ENCODE measurements at regions not wholly inside any gene's neighbourhood (a gene's known extent, or its start where the extent isn't known, plus 50 kb on each side); places are given as distances from the start of the nearest gene placed in this dataset.

DNA sequence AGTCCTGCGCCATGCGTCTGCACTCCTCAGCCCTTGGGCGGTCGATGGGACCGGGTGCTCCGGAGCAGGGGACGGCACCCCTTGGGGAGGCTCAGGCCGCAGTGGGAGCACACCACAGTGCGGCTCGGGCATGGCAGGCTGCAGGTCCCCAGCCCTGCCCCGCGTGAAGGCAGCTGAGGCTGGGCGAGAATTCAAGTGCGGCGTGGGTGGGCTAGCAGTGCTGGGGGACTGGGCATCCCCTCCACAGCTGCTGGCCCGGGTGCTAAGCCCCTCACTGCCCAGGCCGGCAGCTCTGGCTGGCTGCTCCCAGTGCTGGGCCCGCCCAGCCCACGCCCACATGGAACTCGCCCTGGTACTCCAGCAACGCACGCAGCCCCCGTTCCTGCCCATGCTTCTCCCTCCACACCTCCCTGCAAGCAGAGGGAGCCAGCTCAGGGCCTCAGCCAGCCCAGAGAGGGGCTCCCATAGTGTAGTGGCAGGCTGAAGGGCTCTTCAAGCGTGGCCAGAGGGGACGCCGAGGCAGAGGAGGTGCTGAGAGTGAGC, 198.3 kb upstream of the CNTNAP5 start:
- no peaks in the 10 kb centered on the region for H3K36me3 ChIP-seq (ENCODE audit: control insufficient read depth, insufficient read depth, low read length)
- no peaks in the 10 kb centered on the region for H4K20me1 ChIP-seq (ENCODE audit: control insufficient read depth, extremely low read depth, insufficient read depth, low read length)
- no peaks in the 10 kb centered on the region for H3K4me1 ChIP-seq (ENCODE audit: control insufficient read depth, extremely low read depth, insufficient read depth, low read length)
- no peaks in the 10 kb centered on the region for H3K27me3 ChIP-seq (ENCODE audit: control insufficient read depth, insufficient read depth, low read length)
- no peak overlapping the region for H3K9ac ChIP-seq (ENCODE audit: insufficient read depth, low read length)
- H3K9me3 ChIP-seq (ENCODE audit: control insufficient read depth, insufficient read depth, low read depth, low read length), result no peaks in the 10 kb centered on the region
- no peak for DNase-seq (ENCODE audit: low read depth in 2 of 2)
- no peak overlapping the region for H3K4me3 ChIP-seq (replicated peaks in 1 of 4; ENCODE audit: control extremely low read depth in 1 of 4, insufficient read depth in 1 of 4, low read depth in 3 of 4, low read length in 4 of 4)
- H3K27ac ChIP-seq (ENCODE audit: insufficient read depth, low read length), result no peak overlapping the region
- no peaks in the 10 kb centered on the region for H3K79me2 ChIP-seq (ENCODE audit: control insufficient read depth, insufficient read depth, low read length)
- no peak overlapping the region for H3K4me2 ChIP-seq (ENCODE audit: extremely low read depth, insufficient read depth, low read length)
- H2AFZ ChIP-seq (ENCODE audit: low read length), result no peak overlapping the region
- TF ChIP-seq EZH2 (IDR thresholded peaks at IDR 0.05; ENCODE audit: low read length, missing control alignments), result no peak
- TF ChIP-seq, protein P1, sequence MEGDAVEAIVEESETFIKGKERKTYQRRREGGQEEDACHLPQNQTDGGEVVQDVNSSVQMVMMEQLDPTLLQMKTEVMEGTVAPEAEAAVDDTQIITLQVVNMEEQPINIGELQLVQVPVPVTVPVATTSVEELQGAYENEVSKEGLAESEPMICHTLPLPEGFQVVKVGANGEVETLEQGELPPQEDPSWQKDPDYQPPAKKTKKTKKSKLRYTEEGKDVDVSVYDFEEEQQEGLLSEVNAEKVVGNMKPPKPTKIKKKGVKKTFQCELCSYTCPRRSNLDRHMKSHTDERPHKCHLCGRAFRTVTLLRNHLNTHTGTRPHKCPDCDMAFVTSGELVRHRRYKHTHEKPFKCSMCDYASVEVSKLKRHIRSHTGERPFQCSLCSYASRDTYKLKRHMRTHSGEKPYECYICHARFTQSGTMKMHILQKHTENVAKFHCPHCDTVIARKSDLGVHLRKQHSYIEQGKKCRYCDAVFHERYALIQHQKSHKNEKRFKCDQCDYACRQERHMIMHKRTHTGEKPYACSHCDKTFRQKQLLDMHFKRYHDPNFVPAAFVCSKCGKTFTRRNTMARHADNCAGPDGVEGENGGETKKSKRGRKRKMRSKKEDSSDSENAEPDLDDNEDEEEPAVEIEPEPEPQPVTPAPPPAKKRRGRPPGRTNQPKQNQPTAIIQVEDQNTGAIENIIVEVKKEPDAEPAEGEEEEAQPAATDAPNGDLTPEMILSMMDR (conservative IDR thresholded peaks at IDR 0.05 in 1 of 2, IDR thresholded peaks at IDR 0.05 in 1 of 2; ENCODE audit: low read depth in 1 of 2, low read length in 2 of 2), result no peak

DNA sequence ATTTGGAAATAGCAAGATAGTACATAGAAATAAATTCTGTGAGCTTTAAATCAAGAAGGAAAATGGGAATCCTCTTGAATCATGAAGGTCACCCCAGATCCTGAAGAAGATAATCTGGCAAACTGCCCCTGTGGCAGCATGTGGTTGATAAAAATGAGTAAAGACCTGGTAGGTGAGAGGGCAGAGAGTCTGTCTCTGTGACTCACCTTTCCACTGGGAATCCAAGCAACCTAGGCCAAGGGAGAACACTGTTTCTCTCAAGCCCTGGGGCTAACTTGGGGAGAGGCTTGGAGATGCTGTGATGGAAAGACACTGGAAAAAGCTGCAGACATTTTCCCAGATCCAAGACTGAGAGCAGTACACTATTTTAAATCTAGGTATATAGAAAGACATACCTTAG, 185.8 kb upstream of the CNTNAP5 start:
- Histone ChIP-seq H3K9ac (ENCODE audit: insufficient read depth, low read length) (no peak overlapping the region), H4K20me1 (ENCODE audit: control insufficient read depth, extremely low read depth, insufficient read depth, low read length) (no peaks in the 10 kb centered on the region), H3K36me3 (ENCODE audit: control insufficient read depth, insufficient read depth, low read length) (no peaks in the 10 kb centered on the region), H3K4me2 (ENCODE audit: extremely low read depth, insufficient read depth, low read length) (no peak overlapping the region), H3K27me3 (ENCODE audit: control insufficient read depth, insufficient read depth, low read length) (no peaks in the 10 kb centered on the region), H3K9me3 (ENCODE audit: control insufficient read depth, insufficient read depth, low read depth, low read length) (no peaks in the 10 kb centered on the region), H2AFZ (ENCODE audit: low read length) (no peak overlapping the region), H3K27ac (ENCODE audit: insufficient read depth, low read length) (no peak overlapping the region), H3K79me2 (ENCODE audit: control insufficient read depth, insufficient read depth, low read length) (no peaks in the 10 kb centered on the region), H3K4me3 (replicated peaks in 1 of 4; ENCODE audit: control extremely low read depth in 1 of 4, insufficient read depth in 1 of 4, low read depth in 3 of 4, low read length in 4 of 4) (no peak overlapping the region), H3K4me1 (ENCODE audit: control insufficient read depth, extremely low read depth, insufficient read depth, low read length) (no peaks in the 10 kb centered on the region)
- TF ChIP-seq EZH2 (IDR thresholded peaks at IDR 0.05; ENCODE audit: low read length, missing control alignments), result no peak
- TF ChIP-seq, protein P1 (conservative IDR thresholded peaks at IDR 0.05 in 1 of 2, IDR thresholded peaks at IDR 0.05 in 1 of 2; ENCODE audit: low read depth in 1 of 2, low read length in 2 of 2), result no peak
- DNase-seq (ENCODE audit: low read depth in 2 of 2), result no peak

DNA sequence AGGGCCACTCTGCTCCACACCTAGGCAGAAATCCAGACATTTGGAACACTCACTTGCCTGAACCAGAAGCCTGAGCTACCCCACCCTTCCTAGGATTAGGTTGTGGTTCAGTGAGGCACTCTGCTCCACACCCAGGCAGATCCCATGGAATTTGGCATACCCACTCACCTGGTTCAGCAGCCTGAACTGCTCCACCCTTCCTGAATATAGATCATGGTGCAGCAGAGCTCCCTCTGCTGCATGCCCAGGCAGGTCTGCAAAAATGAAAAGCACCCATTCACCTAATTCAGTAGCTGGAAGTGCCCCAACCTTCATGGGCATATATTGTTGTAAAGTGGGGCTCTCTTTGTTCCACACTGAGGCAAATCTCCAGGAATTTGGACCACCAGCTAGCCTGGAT, 185.1 kb upstream of the CNTNAP5 start:
- Histone ChIP-seq H4K20me1 (ENCODE audit: control insufficient read depth, extremely low read depth, insufficient read depth, low read length) (no peaks in the 10 kb centered on the region), H3K27ac (ENCODE audit: insufficient read depth, low read length) (no peak overlapping the region), H3K27me3 (ENCODE audit: control insufficient read depth, insufficient read depth, low read length) (no peaks in the 10 kb centered on the region), H3K9me3 (ENCODE audit: control insufficient read depth, insufficient read depth, low read depth, low read length) (no peaks in the 10 kb centered on the region), H2AFZ (ENCODE audit: low read length) (no peak overlapping the region), H3K9ac (ENCODE audit: insufficient read depth, low read length) (no peak overlapping the region), H3K4me3 (replicated peaks in 1 of 4; ENCODE audit: control extremely low read depth in 1 of 4, insufficient read depth in 1 of 4, low read depth in 3 of 4, low read length in 4 of 4) (no peak overlapping the region), H3K4me2 (ENCODE audit: extremely low read depth, insufficient read depth, low read length) (no peak overlapping the region), H3K79me2 (ENCODE audit: control insufficient read depth, insufficient read depth, low read length) (no peaks in the 10 kb centered on the region), H3K4me1 (ENCODE audit: control insufficient read depth, extremely low read depth, insufficient read depth, low read length) (no peaks in the 10 kb centered on the region), H3K36me3 (ENCODE audit: control insufficient read depth, insufficient read depth, low read length) (no peaks in the 10 kb centered on the region)
- no peak for DNase-seq (ENCODE audit: low read depth in 2 of 2)
- TF ChIP-seq, protein P1 (conservative IDR thresholded peaks at IDR 0.05 in 1 of 2, IDR thresholded peaks at IDR 0.05 in 1 of 2; ENCODE audit: low read depth in 1 of 2, low read length in 2 of 2), result no peak
- no peak for TF ChIP-seq EZH2 (IDR thresholded peaks at IDR 0.05; ENCODE audit: low read length, missing control alignments)
